ENCODE measurements at regions not wholly inside any gene's neighbourhood (a gene's known extent, or its start where the extent isn't known, plus 50 kb on each side); places are given as distances from the start of the nearest gene placed in this dataset.
"Not testable (repeated sequence)": the region's sequence is repeated elsewhere in the genome, so short reads cannot be mapped to it uniquely, and the experiment has no call there.

DNA sequence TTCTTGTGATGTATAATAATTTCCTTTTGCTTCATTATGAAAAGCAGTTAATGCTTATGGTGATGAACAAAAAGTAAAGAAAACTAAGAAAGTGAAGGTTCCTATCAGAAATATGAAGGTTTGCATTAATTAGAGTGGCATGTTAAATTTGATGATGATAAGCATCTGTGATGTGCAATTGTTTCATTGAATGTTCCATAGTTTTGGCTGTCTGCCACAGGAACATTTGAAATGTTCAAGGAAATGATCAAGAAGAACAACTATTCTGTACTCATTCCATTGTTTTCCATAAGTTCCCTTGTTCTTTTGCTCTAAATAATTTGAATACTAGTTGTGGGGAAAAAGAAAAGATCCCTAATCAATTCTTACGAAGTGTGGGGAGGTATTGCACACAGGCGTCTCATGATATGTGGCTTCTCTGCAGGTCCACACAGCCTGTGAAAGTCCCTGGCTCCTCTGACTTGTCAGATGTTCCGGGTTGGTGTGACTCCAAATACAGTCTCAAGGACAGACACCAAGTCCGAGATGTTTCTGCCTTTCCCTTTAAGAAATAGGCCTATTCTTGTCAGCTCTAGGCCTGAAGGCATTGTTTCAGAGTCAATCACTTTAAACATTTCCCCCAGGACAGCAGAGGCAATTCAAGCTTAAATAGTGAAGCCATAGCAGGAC is 152.6 kb upstream of the MAST4 start:
- Histone ChIP-seq H3K27ac (no peak overlapping the region), H3K27me3 (no peaks in the 10 kb centered on the region), H3K4me3 (no peak overlapping the region), H3K4me1 (no peaks in the 10 kb centered on the region), H3K9me3 (no peaks in the 10 kb centered on the region), H3K36me3 (no peaks in the 10 kb centered on the region)
- TF ChIP-seq, protein P1, sequence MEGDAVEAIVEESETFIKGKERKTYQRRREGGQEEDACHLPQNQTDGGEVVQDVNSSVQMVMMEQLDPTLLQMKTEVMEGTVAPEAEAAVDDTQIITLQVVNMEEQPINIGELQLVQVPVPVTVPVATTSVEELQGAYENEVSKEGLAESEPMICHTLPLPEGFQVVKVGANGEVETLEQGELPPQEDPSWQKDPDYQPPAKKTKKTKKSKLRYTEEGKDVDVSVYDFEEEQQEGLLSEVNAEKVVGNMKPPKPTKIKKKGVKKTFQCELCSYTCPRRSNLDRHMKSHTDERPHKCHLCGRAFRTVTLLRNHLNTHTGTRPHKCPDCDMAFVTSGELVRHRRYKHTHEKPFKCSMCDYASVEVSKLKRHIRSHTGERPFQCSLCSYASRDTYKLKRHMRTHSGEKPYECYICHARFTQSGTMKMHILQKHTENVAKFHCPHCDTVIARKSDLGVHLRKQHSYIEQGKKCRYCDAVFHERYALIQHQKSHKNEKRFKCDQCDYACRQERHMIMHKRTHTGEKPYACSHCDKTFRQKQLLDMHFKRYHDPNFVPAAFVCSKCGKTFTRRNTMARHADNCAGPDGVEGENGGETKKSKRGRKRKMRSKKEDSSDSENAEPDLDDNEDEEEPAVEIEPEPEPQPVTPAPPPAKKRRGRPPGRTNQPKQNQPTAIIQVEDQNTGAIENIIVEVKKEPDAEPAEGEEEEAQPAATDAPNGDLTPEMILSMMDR (IDR thresholded peaks at IDR 0.05) = no peak
- TF ChIP-seq POLR2AphosphoS5 (IDR thresholded peaks at IDR 0.05) (no peak), EP300 (IDR thresholded peaks at IDR 0.05; ENCODE audit: low read depth) (no peak), POLR2A (IDR thresholded peaks at IDR 0.05) (no peak)
- in situ Hi-C loops (cut with MboI; ENCODE audit: low pct_ligation_motif_present in 1 of 4, low pct_unique_long_range_greater_than_20kb in 1 of 4, low sequenced_read_pairs in 3 of 4) (no loop called here), intact Hi-C loops (cut with DNase I; ENCODE audit: low total_unique reads) (no loop called here)
- WGBS, 2 donors (ENCODE audit: low coverage in 1 of 2) = 80 to 82% methylated on average over 3 to 4 of the region's 4 CpGs
- DNase-seq = no peak

DNA sequence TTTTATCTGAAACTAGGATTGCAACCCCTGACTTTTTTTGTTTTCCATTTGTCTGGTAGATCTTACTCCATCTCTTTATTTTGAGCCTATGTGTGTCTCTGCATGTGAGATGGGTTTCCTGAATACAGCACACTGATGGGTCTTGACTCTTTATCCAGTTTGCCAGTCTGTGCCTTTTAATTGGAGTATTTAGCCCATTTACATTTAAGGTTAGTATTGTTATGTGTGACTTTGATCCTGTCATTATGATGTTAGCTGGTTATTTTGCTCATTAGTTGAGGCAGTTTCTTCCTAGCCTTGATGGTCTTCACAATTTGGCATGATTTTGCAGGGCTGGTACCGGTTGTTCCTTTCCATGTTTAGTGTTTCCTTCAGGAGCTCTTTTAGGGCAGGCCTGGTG is 148.1 kb upstream of the MAST4 start:
- H3K36me3 ChIP-seq; H3K27me3 ChIP-seq; H3K4me3 ChIP-seq; H3K9me3 ChIP-seq; intact Hi-C loops (cut with DNase I; ENCODE audit: low total_unique reads); H3K4me1 ChIP-seq; DNase-seq; H3K27ac ChIP-seq; in situ Hi-C loops (cut with MboI; ENCODE audit: low pct_ligation_motif_present in 1 of 4, low pct_unique_long_range_greater_than_20kb in 1 of 4, low sequenced_read_pairs in 3 of 4): not testable (repeated sequence)
- WGBS, 2 donors (ENCODE audit: low coverage in 1 of 2) = 100% methylated on average over 1 of the region's 1 CpG; no CpG with 5 or more reads in 1 of the 2 donors

DNA sequence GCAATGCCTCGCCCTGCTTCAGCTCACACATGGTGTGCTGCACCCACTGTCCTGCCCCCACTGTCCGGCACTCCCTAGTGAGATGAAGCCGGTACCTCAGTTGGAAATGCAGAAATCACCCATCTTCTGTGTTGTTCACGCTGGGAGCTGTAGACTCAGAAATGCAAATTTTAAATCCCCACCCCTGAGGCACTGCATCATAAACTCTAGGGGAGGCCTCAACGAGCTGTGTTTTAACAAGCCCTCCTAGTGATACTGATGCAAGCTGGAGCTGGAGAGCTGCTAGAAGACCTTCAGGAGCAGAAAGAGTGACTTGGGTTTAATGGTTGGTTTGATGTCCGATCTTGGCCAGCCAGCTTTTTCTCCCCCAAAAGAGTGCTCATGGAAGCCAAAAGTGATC is 146.0 kb upstream of the MAST4 start:
- no peaks in the 10 kb centered on the region for H3K9me3 ChIP-seq
- no peak overlapping the region for H3K27ac ChIP-seq
- WGBS, 2 donors (ENCODE audit: low coverage in 1 of 2) = 85% methylated on average over 6 of the region's 6 CpGs; no CpG with 5 or more reads in 1 of the 2 donors
- no peak for DNase-seq
- no peak overlapping the region for H3K4me3 ChIP-seq
- H3K4me1 ChIP-seq = no peaks in the 10 kb centered on the region
- no peaks in the 10 kb centered on the region for H3K36me3 ChIP-seq
- no peaks in the 10 kb centered on the region for H3K27me3 ChIP-seq
- in situ Hi-C loops (cut with MboI; ENCODE audit: low pct_ligation_motif_present in 1 of 4, low pct_unique_long_range_greater_than_20kb in 1 of 4, low sequenced_read_pairs in 3 of 4) (no loop called here), intact Hi-C loops (cut with DNase I; ENCODE audit: low total_unique reads) (no loop called here)
- TF ChIP-seq, protein P1 (IDR thresholded peaks at IDR 0.05) = no peak
- no peak for TF ChIP-seq POLR2A (IDR thresholded peaks at IDR 0.05)
- no peak for TF ChIP-seq EP300 (IDR thresholded peaks at IDR 0.05; ENCODE audit: low read depth)
- TF ChIP-seq POLR2AphosphoS5 (IDR thresholded peaks at IDR 0.05) = no peak

DNA sequence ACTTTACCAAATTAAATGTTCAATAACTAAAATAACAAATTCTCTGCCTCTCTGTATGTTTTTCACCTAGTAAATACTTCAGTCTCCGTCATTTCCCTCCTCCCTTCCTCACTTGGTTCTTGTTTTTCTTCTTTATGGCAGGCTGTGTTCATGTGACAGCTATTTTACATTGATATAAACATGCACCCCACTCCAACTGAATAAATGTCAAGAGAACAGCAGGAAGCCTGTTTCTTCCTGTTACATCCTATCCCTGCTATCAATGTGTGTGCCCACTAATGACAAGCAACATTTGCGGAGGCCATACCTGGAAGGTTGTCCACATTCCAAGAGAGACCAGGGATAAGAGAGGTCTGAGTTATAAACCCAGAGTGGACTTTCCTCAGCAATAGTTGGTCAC is 145.2 kb upstream of the MAST4 start:
- no peak for TF ChIP-seq POLR2AphosphoS5 (IDR thresholded peaks at IDR 0.05)
- TF ChIP-seq EP300 (IDR thresholded peaks at IDR 0.05; ENCODE audit: low read depth) = no peak
- TF ChIP-seq, protein P1 (IDR thresholded peaks at IDR 0.05) = no peak
- TF ChIP-seq POLR2A (IDR thresholded peaks at IDR 0.05) = no peak
- DNase-seq = no peak
- in situ Hi-C loops (cut with MboI; ENCODE audit: low pct_ligation_motif_present in 1 of 4, low pct_unique_long_range_greater_than_20kb in 1 of 4, low sequenced_read_pairs in 3 of 4) (no loop called here), intact Hi-C loops (cut with DNase I; ENCODE audit: low total_unique reads) (no loop called here)
- H3K4me3 ChIP-seq = no peak overlapping the region
- H3K27ac ChIP-seq = no peak overlapping the region
- H3K9me3 ChIP-seq = no peaks in the 10 kb centered on the region
- H3K4me1 ChIP-seq = no peaks in the 10 kb centered on the region
- H3K36me3 ChIP-seq = no peaks in the 10 kb centered on the region
- H3K27me3 ChIP-seq = no peaks in the 10 kb centered on the region
- WGBS, 2 donors (ENCODE audit: low coverage in 1 of 2) = 63 to 66% methylated on average over 2 of the region's 2 CpGs

DNA sequence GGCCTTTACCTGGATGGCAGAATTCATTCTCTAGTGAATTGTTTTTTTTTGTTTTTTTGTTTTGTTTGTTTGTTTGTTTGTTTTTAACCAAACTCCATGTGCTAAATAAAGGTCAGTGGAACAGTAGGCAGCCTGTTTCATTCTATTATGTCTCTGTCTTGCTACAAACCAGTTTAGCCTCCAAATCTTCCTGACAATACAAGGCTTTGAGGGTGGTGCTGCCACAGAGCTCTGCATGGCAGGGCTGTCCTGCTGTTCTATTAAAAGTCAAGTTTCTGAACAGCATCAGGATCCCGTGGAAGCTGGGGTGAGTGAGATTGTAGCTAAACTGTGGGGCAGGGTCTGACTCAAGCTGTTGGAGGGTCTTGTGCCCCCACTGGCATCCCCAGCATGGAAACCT is 144.1 kb upstream of the MAST4 start:
- Histone ChIP-seq H3K27me3 (no peaks in the 10 kb centered on the region), H3K27ac (no peak overlapping the region), H3K36me3 (no peaks in the 10 kb centered on the region), H3K9me3 (no peaks in the 10 kb centered on the region), H3K4me1 (no peaks in the 10 kb centered on the region), H3K4me3 (no peak overlapping the region)
- no peak for DNase-seq
- TF ChIP-seq POLR2AphosphoS5 (IDR thresholded peaks at IDR 0.05) (no peak), POLR2A (IDR thresholded peaks at IDR 0.05) (no peak), EP300 (IDR thresholded peaks at IDR 0.05; ENCODE audit: low read depth) (no peak)
- TF ChIP-seq, protein P1 (IDR thresholded peaks at IDR 0.05) = no peak
- intact Hi-C loops (cut with DNase I; ENCODE audit: low total_unique reads) (no loop called here), in situ Hi-C loops (cut with MboI; ENCODE audit: low pct_ligation_motif_present in 1 of 4, low pct_unique_long_range_greater_than_20kb in 1 of 4, low sequenced_read_pairs in 3 of 4) (no loop called here)
- WGBS, 2 donors (ENCODE audit: low coverage in 1 of 2) = 59% methylated on average over 1 of the region's 1 CpG; no CpG with 5 or more reads in 1 of the 2 donors
